H1 (cell line): ENCODE measurements at regions not wholly inside any gene's neighbourhood (a gene's known extent, or its start where the extent isn't known, plus 50 kb on each side); places are given as distances from the start of the nearest gene placed in this dataset.
A peak's percentile ranks its signal among the peaks of the same experiment; 100 is the strongest.

Source experiments
- BCL11A ChIP-seq, 2 experiments: IDR thresholded peaks; one replicate each; pipeline ENCODE4 v1.6.1; 2011; ENCODE audit warnings: low read depth in 2 of 2, low read length in 2 of 2, mild to moderate bottlenecking in 2 of 2
- CBX5 ChIP-seq: fragments of 300-800, 300-1000 bp; sonication (generic); IDR thresholded peaks from 2 replicates; pipeline ENCODE4 v1.7.1; 2016; ENCODE audit warnings: antibody characterized with exemption, low read length, low read depth
- CHD2 ChIP-seq: IDR thresholded peaks from 2 replicates; pipeline ENCODE4 v1.6.1; 2012; ENCODE audit warnings: low read length, improper control_type of control experiment
- CHD7 ChIP-seq: fragments of 300-600 bp; sonication (generic); IDR thresholded peaks from 2 replicates; pipeline ENCODE4 v1.7.1; 2012; ENCODE audit warnings: low read length, moderate library complexity, mild to moderate bottlenecking, inconsistent platforms; ENCODE audit not compliant: insufficient replicate concordance
- EP300 ChIP-seq, 2 experiments: IDR thresholded peaks; 1 replicate in 1 of 2; 2 replicates in 1 of 2; pipeline ENCODE4 v1.6.1; 2011 to 2012; ENCODE audit warnings: low read depth in 2 of 2, low read length in 2 of 2, mild to moderate bottlenecking in 2 of 2, borderline replicate concordance in 1 of 2, inconsistent platforms in 1 of 2, moderate library complexity in 1 of 2
- RAD21 ChIP-seq, 2 experiments: IDR thresholded peaks in 1 of 2; conservative IDR thresholded peaks in 1 of 2; 2 replicates each; pipeline ENCODE4 v1.6.1; 2011; ENCODE audit warnings: low read depth in 2 of 2, low read length in 2 of 2, improper control_type of control experiment in 1 of 2, inconsistent platforms in 1 of 2, mild to moderate bottlenecking in 1 of 2, moderate library complexity in 1 of 2
- RNF2 ChIP-seq: fragments of 200-900, 300-1000 bp; sonication (generic); IDR thresholded peaks from 2 replicates; pipeline ENCODE4 v1.7.1; 2016; ENCODE audit warnings: borderline replicate concordance, low read depth, mild to moderate bottlenecking, antibody characterized with exemption, low read length; ENCODE audit not compliant: poor library complexity, severe bottlenecking; ENCODE audit errors: missing control alignments
- SIX5 ChIP-seq: IDR thresholded peaks from 2 replicates; pipeline ENCODE4 v1.6.1; 2011; ENCODE audit warnings: mild to moderate bottlenecking, low read depth, low read length

- peak; percentile 68 for TF ChIP-seq CHD7
- no peak for TF ChIP-seq CHD2
- no peak for TF ChIP-seq RNF2
- no peak for TF ChIP-seq CBX5
- TF ChIP-seq BCL11A (IDR thresholded peaks at IDR 0.05; ENCODE audit: low read depth in 2 of 2, low read length in 2 of 2), result no peak
- no peak; a peak in 1 of 3 replicates for TF ChIP-seq EP300 (IDR thresholded peaks at IDR 0.05; ENCODE audit: borderline replicate concordance in 1 of 2, low read depth in 2 of 2, low read length in 2 of 2)
- no peak for TF ChIP-seq SIX5
- peak in 1 of 2 experiments; percentile 3; a peak in 1 of 4 replicates for TF ChIP-seq RAD21 (IDR thresholded peaks at IDR 0.05 in 1 of 2, conservative IDR thresholded peaks at IDR 0.05 in 1 of 2; ENCODE audit: low read depth in 2 of 2, low read length in 2 of 2)
Observed at GRCh38 chr6:106804346-106805335, 169.9 kb downstream of the CD24 start (continued).
